HL-60 (cell line): ENCODE measurements at regions not wholly inside any gene's neighbourhood (a gene's known extent, or its start where the extent isn't known, plus 50 kb on each side); places are given as distances from the start of the nearest gene placed in this dataset.

ENCODE experiments used
- DNase-seq, 2 experiments: peaks; one replicate each; pipeline ENCODE4 v3.0.0-alpha.2; 2010 to 2020; ENCODE audit warnings: low read depth in 1 of 2, low spot score in 1 of 2
- H3K27ac ChIP-seq: fragments of 250-450 bp; sonication (Bioruptor Pico); replicated peaks from 2 replicates; pipeline ENCODE4 v1.5.1; 2020; ENCODE audit warnings: mild to moderate bottlenecking, moderate library complexity
- H3K27me3 ChIP-seq: fragments of 250-450 bp; sonication (Bioruptor Pico); 2 replicates; pipeline ENCODE4 v1.5.1; 2021; ENCODE audit warnings: mild to moderate bottlenecking, moderate library complexity; ENCODE audit not compliant: insufficient read depth, poor library complexity, severe bottlenecking
- H3K4me3 ChIP-seq: replicated peaks from 2 replicates; pipeline ENCODE4 v1.5.1; 2011; ENCODE audit warnings: mild to moderate bottlenecking, control low read depth, low read length; ENCODE audit not compliant: insufficient read depth
- GABPA ChIP-seq: IDR thresholded peaks from 2 replicates; pipeline ENCODE4 v1.6.1; 2012; ENCODE audit warnings: low read depth
- POLR2AphosphoS5 ChIP-seq: IDR thresholded peaks from 2 replicates; pipeline ENCODE4 v1.6.1; 2012; ENCODE audit warnings: low read depth
- REST ChIP-seq: IDR thresholded peaks from 2 replicates; pipeline ENCODE4 v1.6.1; 2012; ENCODE audit warnings: low read depth; ENCODE audit not compliant: insufficient replicate concordance
- SPI1 ChIP-seq: IDR thresholded peaks from 2 replicates; pipeline ENCODE4 v1.6.1; 2012; ENCODE audit warnings: low read depth, mild to moderate bottlenecking, borderline replicate concordance
- TF ChIP-seq, protein P1 (sequence below): IDR thresholded peaks from one replicate; pipeline ENCODE4 v1.5.1; 2011; ENCODE audit warnings: low read length, control low read depth, inconsistent platforms; ENCODE audit not compliant: insufficient read depth

GRCh38 chr7:42852531-42852930 is 59.3 kb downstream of the C7orf25 start:
- no peak for DNase-seq

DNA sequence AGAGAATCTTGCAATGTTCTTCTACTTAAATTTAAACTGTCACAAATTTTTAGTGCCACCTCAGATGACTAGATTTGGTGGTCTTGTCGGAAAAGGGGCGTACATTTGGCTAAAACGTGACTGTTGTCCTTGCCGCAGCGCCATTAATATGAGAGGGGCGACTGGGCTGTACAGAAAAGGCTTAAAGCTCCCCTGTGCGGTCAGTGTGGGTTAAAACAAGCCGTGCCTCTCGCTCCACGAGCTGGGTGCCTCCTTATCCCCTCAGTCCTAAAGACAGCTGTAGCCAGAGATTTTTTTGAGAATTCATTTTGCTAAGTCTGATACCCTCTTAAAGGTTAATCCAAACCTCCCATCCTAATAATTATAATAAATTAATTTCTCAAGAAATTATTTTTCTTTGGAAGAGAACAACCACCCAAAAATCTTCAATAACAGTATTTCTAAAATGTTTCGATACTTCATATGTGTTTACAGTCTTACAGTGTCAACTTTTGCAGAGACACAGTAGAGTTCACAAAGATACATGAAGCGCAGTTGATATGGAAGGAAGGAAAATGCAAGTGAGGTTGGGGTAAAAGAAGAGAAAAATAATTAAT is 68.6 kb downstream of the C7orf25 start:
- peak in 1 of 2 experiments; percentile 46 for DNase-seq
- H3K27me3 ChIP-seq = peaks cover 9% of the 10 kb centered on the region
- H3K27ac ChIP-seq = no peak overlapping the region
- H3K4me3 ChIP-seq = no peak overlapping the region
- no peak for TF ChIP-seq GABPA
- TF ChIP-seq, protein P1, sequence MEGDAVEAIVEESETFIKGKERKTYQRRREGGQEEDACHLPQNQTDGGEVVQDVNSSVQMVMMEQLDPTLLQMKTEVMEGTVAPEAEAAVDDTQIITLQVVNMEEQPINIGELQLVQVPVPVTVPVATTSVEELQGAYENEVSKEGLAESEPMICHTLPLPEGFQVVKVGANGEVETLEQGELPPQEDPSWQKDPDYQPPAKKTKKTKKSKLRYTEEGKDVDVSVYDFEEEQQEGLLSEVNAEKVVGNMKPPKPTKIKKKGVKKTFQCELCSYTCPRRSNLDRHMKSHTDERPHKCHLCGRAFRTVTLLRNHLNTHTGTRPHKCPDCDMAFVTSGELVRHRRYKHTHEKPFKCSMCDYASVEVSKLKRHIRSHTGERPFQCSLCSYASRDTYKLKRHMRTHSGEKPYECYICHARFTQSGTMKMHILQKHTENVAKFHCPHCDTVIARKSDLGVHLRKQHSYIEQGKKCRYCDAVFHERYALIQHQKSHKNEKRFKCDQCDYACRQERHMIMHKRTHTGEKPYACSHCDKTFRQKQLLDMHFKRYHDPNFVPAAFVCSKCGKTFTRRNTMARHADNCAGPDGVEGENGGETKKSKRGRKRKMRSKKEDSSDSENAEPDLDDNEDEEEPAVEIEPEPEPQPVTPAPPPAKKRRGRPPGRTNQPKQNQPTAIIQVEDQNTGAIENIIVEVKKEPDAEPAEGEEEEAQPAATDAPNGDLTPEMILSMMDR = peak; percentile 27

More at GRCh38 chr7:42852531-42852930, 59.3 kb downstream of the C7orf25 start:
- Histone ChIP-seq H3K4me3 (no peak overlapping the region), H3K27ac (no peak overlapping the region), H3K27me3 (peaks cover 7% of the 10 kb centered on the region)
- TF ChIP-seq GABPA (no peak), SPI1 (no peak), POLR2AphosphoS5 (no peak)

- Histone ChIP-seq H3K27me3 (peaks cover 6% of the 10 kb centered on the region), H3K27ac (no peak overlapping the region), H3K4me3 (no peak overlapping the region)
- DNase-seq = no peak
- TF ChIP-seq POLR2AphosphoS5 (no peak), GABPA (no peak), SPI1 (no peak), REST (no peak)
- TF ChIP-seq, protein P1 = no peak
Observed at GRCh38 chr7:42834676-42835075, 77.2 kb downstream of the C7orf25 start.

DNA sequence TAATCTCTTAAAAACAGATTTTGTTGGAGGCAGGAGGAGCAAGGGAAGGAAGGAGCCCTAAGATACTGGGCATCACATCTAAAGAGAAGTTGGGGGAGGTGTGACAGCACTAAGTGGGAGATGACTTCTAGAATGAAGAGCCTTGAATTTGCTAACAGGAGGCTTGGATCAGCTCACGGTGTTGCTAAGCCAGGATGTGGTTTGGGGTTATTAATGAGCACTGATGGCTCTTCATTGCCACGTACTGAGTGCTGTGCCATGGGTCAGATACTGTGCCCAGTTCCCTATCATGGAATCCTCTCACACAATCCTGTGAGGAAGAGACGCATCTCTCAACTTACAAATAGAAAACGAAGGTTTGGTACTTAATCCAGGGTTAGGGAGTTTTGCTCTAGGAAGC is 78.5 kb downstream of the C7orf25 start:
- Histone ChIP-seq H3K27ac (no peak overlapping the region), H3K4me3 (no peak overlapping the region), H3K27me3 (peaks cover 6% of the 10 kb centered on the region)
- DNase-seq = no peak
- TF ChIP-seq REST = no peak
- TF ChIP-seq SPI1 = no peak
- no peak for TF ChIP-seq GABPA
- TF ChIP-seq, protein P1 = no peak
- TF ChIP-seq POLR2AphosphoS5 = no peak
